Stimulated activated naive CD8-positive, alpha-beta T cell treated with anti-CD3 and anti-CD28 coated beads, Interleukin-15, Interleukin-2, amounts not matched to agents 100 ng/mL and 50 ng/mL, for 24 hours (primary cell): ENCODE measurements at regions not wholly inside any gene's neighbourhood (a gene's known extent, or its start where the extent isn't known, plus 50 kb on each side); places are given as distances from the start of the nearest gene placed in this dataset.

ENCODE experiments used
- H3K27ac Mint-ChIP-seq: one replicate; pipeline ENCODE4 v1.8.0; 2021; ENCODE audit warnings: mild to moderate bottlenecking, mixed read lengths
- H3K27me3 Mint-ChIP-seq: one replicate; pipeline ENCODE4 v1.8.0; 2021; ENCODE audit warnings: mixed read lengths
- H3K36me3 Mint-ChIP-seq: one replicate; pipeline ENCODE4 v1.8.0; 2021; ENCODE audit warnings: low read depth, mixed read lengths
- H3K4me1 Mint-ChIP-seq: one replicate; pipeline ENCODE4 v1.8.0; 2021; ENCODE audit warnings: low read depth, mixed read lengths
- H3K4me3 Mint-ChIP-seq: one replicate; pipeline ENCODE4 v1.8.0; 2021; ENCODE audit warnings: mild to moderate bottlenecking, mixed read lengths
- H3K9me3 Mint-ChIP-seq: one replicate; pipeline ENCODE4 v1.8.0; 2021; ENCODE audit warnings: mixed read lengths

- H3K27me3 Mint-ChIP-seq: no peaks in the 10 kb centered on the region
- H3K4me1 Mint-ChIP-seq: peaks cover 57% of the 10 kb centered on the region
- H3K9me3 Mint-ChIP-seq: no peaks in the 10 kb centered on the region
- H3K4me3 Mint-ChIP-seq: no peak overlapping the region
- H3K36me3 Mint-ChIP-seq: no peaks in the 10 kb centered on the region
- no peak overlapping the region for H3K27ac Mint-ChIP-seq
Observed at GRCh38 chr5:87099291-87099839, 168.3 kb upstream of the RASA1 start.

DNA sequence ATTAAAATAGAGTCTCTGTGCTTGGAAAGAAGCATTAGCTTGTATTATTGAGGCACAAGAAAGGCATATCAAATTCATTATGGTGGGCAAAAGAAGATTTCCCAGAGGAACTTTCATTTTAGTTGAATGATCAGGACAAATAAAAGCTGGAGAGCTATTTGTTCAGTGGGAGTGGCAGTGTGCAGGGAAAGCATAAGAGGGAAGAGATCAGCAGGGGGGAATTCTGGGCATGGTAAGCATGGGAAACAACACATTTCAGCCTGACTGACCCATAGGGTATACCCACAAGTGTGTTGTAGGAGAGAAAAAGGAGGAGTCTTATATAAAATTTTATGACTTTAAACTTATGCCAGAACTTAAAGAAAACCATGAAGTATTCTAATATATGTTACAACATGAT, 167.7 kb upstream of the RASA1 start:
- Mint-ChIP-seq H3K9me3 (no peaks in the 10 kb centered on the region), H3K4me1 (peaks cover 51% of the 10 kb centered on the region), H3K27me3 (no peaks in the 10 kb centered on the region)

DNA sequence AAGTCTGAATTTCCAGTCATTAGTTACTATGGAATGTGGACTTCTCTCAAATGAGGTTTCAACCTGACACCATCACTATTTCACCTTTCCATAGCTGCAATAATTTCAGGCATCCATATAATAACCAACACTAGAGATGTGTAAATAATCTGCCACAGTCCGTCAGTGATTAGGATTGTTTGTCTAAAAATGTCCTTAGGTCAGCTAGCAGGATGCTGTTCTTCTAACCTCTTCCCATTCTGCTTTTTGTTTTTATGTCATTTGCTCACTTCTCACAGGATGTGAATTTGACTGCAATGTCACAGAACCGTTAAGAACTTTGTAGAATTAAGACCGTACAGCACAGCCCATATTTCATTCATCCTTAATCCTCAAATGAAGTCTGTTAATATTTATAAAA, 166.4 kb upstream of the RASA1 start:
- Mint-ChIP-seq H3K27ac (peak overlapping the region; percentile 54), H3K9me3 (peaks cover 3% of the 10 kb centered on the region), H3K4me3 (no peak overlapping the region), H3K27me3 (no peaks in the 10 kb centered on the region), H3K36me3 (no peaks in the 10 kb centered on the region), H3K4me1 (peaks cover 43% of the 10 kb centered on the region)

More for the DNA sequence above, 167.7 kb upstream of the RASA1 start:
- Mint-ChIP-seq H3K36me3 (no peaks in the 10 kb centered on the region), H3K4me3 (no peak overlapping the region), H3K27ac (no peak overlapping the region)

DNA sequence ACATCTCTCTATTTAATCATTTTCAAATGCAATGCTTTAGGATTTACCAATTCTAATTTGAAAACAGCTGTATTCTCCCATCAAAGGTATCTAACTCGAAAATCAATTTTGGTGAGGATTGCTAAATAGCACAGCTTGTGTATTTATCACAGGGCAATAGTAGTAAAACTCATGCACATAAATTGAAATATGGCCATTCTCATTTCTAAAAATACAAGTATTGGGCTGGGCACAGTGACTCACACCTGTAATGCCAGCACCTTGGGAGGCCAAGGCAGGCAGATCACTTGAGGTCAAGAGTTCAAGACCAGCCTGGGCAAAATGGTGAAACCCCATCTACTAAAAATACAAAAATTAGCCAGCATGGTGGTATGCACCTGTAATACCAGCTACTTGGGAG, 164.8 kb upstream of the RASA1 start:
- Mint-ChIP-seq H3K9me3 (peaks cover 3% of the 10 kb centered on the region), H3K4me1 (peaks cover 37% of the 10 kb centered on the region), H3K36me3 (no peaks in the 10 kb centered on the region), H3K27me3 (no peaks in the 10 kb centered on the region), H3K27ac (no peak overlapping the region), H3K4me3 (no peak overlapping the region)

DNA sequence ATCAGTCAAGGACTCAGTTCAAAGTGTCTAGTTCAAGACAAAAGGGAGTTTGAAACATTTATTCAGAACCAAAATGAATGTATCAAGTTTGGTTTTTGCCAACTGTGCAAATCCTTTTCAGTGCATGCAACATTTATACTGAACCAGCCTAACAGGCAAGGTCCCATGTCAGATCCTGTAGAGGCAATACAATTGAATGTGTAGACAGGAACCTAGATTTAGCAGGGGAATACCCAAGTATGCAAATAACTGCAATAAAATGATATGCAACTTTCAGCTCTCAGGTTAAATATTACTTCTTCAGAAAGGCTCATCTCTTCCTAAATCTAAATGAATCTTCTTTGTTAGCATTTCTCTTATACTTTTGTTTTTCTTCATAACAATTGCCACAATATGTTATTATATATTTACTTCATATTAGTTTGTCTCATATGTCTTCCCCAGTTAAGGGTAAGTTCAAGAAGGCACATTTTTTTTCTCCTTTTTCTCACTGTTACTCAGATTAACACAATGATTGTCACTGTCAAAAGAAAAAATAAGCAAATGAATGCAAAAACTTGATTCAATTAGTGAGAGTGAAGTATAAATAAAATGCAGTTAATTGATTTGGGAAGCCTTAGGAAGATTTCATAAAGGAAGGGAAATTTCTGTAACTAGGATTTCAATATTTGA, 163.9 kb upstream of the RASA1 start:
- Mint-ChIP-seq H3K9me3 (peaks cover 3% of the 10 kb centered on the region), H3K36me3 (no peaks in the 10 kb centered on the region), H3K4me3 (no peak overlapping the region), H3K4me1 (peaks cover 37% of the 10 kb centered on the region), H3K27me3 (no peaks in the 10 kb centered on the region), H3K27ac (no peak overlapping the region)

DNA sequence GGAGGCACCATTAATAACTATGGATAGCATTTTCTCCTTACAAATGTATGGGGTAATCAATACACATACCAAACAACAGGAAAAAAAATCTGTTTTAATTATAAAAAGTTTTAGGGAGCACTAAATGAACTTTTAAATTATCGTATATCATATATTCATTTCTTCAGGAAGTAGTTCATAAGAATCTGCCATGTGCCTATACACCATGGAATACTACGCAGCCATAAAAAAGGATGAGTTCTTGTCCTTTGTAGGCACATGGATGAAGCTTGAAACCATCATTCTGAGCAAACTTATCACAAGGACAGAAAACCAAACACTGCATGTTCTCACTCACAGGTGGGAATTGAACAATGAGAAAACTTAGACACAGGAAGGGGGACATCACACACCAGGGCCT, 162.1 kb upstream of the RASA1 start:
- Mint-ChIP-seq H3K27me3 (no peaks in the 10 kb centered on the region), H3K4me1 (peaks cover 36% of the 10 kb centered on the region), H3K36me3 (no peaks in the 10 kb centered on the region), H3K4me3 (no peak overlapping the region), H3K27ac (no peak overlapping the region), H3K9me3 (peaks cover 3% of the 10 kb centered on the region)

DNA sequence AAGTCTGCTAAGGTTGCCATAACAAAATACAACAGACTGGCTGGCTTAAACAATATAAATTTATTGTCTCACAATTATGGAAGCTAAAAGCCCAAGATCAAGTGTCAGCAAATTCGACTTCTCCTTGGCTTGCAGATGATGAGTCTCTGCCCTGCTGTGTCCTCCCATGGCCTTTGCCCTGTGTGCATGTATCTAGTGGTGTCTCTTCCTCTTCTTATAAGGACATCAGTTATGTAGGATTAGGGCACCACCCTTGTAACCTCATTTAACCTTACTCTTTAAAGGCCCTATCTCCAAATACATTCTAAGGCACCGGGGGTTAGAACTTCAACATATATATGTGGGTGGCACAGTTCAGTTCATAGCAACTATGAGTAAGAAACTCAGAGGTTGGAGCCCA, 157.9 kb upstream of the RASA1 start:
- H3K4me1 Mint-ChIP-seq: peaks cover 19% of the 10 kb centered on the region
- no peaks in the 10 kb centered on the region for H3K36me3 Mint-ChIP-seq
- H3K9me3 Mint-ChIP-seq: peaks cover 3% of the 10 kb centered on the region
- no peaks in the 10 kb centered on the region for H3K27me3 Mint-ChIP-seq
- H3K4me3 Mint-ChIP-seq: no peak overlapping the region
- no peak overlapping the region for H3K27ac Mint-ChIP-seq

DNA sequence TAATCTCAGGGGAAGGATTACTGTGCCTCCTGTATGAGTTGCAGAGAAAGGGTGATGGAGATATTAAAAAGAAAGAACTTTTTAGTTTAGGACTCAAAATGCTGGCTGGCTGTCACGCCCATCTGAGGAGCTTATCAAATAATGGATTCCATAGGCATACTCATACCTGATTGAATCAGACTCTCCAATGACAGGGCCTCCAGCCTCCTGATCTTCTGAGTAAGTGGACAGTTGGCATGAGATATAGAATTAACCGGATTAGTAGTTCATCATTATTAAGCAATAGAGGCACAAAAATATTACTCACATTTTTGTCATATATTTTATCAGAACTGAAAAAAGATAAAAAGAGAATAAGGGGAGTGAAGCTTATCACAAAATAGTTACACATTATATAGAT, 157.0 kb upstream of the RASA1 start:
- Mint-ChIP-seq H3K9me3 (no peaks in the 10 kb centered on the region), H3K4me3 (no peak overlapping the region), H3K27ac (no peak overlapping the region), H3K36me3 (no peaks in the 10 kb centered on the region), H3K4me1 (peaks cover 19% of the 10 kb centered on the region), H3K27me3 (no peaks in the 10 kb centered on the region)

- Mint-ChIP-seq H3K27me3 (no peaks in the 10 kb centered on the region), H3K27ac (no peak overlapping the region)
Observed at GRCh38 chr5:87113861-87114260, 153.8 kb upstream of the RASA1 start.

GRCh38 chr5:87114631-87115030, 153.1 kb upstream of the RASA1 start:
- no peak overlapping the region for H3K4me3 Mint-ChIP-seq
- H3K36me3 Mint-ChIP-seq: no peaks in the 10 kb centered on the region
- H3K9me3 Mint-ChIP-seq: no peaks in the 10 kb centered on the region
- no peaks in the 10 kb centered on the region for H3K27me3 Mint-ChIP-seq
- peaks cover 42% of the 10 kb centered on the region for H3K4me1 Mint-ChIP-seq
- no peak overlapping the region for H3K27ac Mint-ChIP-seq

More at GRCh38 chr5:87113861-87114260, 153.8 kb upstream of the RASA1 start:
- peaks cover 35% of the 10 kb centered on the region for H3K4me1 Mint-ChIP-seq
- H3K36me3 Mint-ChIP-seq: no peaks in the 10 kb centered on the region
- peak overlapping the region; percentile 32 for H3K4me3 Mint-ChIP-seq
- no peaks in the 10 kb centered on the region for H3K9me3 Mint-ChIP-seq

DNA sequence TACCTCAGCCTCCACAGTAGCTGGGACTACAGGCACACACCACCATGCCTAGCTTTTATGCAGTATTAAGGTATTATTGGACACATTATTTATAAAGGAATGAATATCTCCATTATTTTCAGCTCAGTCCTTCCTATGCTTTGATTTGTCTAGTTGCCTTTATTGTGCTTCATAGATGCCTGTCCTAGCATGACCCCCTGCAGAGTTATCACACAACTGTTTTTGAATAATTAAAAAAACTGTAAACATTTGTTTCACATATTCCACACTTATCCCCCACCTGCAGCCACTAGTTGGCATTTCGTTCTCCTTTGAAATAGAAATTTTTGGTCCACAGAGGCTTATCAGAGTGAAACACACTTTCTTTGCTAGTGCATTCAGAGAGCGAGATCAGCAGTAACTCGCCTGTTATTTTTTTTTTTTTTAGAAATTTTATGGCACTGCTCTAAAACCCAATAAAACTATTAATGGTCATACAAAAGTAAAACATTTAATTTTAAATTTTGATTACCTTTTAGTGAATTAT, 151.8 kb upstream of the RASA1 start:
- H3K27me3 Mint-ChIP-seq: no peaks in the 10 kb centered on the region
- H3K4me1 Mint-ChIP-seq: peaks cover 55% of the 10 kb centered on the region
- H3K9me3 Mint-ChIP-seq: no peaks in the 10 kb centered on the region
- H3K4me3 Mint-ChIP-seq: no peak overlapping the region
- no peak overlapping the region for H3K27ac Mint-ChIP-seq
- no peaks in the 10 kb centered on the region for H3K36me3 Mint-ChIP-seq

DNA sequence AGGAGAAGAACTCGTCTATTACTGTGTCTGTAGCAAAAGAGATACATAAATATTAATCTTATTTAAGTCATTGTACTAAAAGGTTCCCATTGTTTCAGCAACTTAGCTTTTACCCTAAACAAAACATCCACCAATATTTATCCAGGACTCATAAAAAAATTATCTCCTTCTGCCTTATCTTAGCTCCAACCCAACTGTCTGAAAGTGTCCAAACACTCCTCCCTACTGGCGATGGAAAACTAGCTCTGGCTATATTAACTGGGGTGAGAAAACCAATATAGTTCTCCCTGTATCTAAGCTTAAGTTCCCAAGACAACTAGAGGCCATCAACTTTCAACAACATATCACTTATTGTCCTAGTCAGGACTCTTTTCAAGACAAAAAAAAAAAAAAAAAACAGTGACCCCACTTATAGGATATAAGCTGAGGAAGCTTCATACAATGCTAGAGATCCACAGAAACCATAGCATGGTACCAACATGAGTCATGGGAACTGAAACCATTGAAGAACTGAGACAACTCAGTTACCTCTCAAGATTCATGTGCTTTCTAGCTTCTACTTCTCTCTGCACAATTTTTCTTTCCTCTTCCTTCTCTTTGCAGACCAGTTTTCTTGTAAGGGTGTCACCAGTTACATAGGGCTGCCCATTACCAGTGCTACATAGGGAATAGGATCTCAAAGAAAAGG, 150.7 kb upstream of the RASA1 start:
- Mint-ChIP-seq H3K4me1 (peaks cover 66% of the 10 kb centered on the region), H3K36me3 (no peaks in the 10 kb centered on the region), H3K27me3 (no peaks in the 10 kb centered on the region), H3K27ac (peak overlapping the region; percentile 49), H3K4me3 (no peak overlapping the region), H3K9me3 (no peaks in the 10 kb centered on the region)

- Mint-ChIP-seq H3K4me1 (peaks cover 66% of the 10 kb centered on the region), H3K27ac (peak overlapping the region; percentile 93), H3K9me3 (no peaks in the 10 kb centered on the region), H3K27me3 (no peaks in the 10 kb centered on the region), H3K4me3 (no peak overlapping the region), H3K36me3 (no peaks in the 10 kb centered on the region)
Observed at GRCh38 chr5:87119588-87119987, 148.1 kb upstream of the RASA1 start.

DNA sequence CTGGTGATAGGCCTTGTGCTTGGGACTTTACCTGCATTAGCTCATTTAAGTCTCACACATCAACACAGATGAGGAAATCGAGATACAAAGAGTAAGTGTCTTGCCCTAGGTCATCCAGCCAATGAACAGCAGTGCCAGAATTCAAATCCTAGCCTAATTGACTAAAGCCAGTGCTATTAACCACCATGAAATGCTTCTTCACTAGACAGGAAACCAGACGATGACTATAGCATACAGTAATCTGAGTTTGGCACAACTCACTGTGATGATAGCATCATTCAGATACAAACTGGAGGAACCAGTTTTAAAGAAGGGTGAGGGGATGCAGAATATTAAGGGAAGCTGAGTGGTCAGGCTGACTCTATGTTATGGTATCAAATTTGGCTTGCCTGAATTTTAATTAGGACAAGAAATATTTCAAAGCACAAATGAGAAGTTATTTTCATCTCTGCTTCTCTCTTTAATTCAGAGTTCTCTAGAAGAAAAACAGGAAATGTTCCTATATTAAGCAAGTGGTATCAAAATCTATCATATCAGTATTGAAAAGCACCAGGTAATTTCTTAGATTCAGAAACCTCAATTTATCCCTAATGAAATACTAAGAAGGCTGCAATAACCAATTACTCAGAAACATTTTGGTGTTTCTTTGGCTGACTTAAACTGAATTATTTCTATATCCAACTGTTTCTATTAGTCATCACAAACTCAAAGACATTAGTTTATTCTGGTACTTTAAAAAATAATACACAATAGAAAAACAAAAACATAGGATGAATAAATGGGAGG, 147.0 kb upstream of the RASA1 start:
- Mint-ChIP-seq H3K4me1 (peaks cover 66% of the 10 kb centered on the region), H3K4me3 (peak overlapping the region; percentile 67), H3K36me3 (no peaks in the 10 kb centered on the region), H3K27ac (peak overlapping the region; percentile 93), H3K9me3 (no peaks in the 10 kb centered on the region), H3K27me3 (no peaks in the 10 kb centered on the region)
